NCI-H1092 treated with DMSO at 0.1 percent for 48 hours (cell line): ENCODE measurements at regions not wholly inside any gene's neighbourhood (a gene's known extent, or its start where the extent isn't known, plus 50 kb on each side); places are given as distances from the start of the nearest gene placed in this dataset.
"Not testable (repeated sequence)": the region's sequence is repeated elsewhere in the genome, so short reads cannot be mapped to it uniquely, and the experiment has no call there.

Source experiments
- DNase-seq: peaks from one replicate; lab custom pipeline; 2025; lab: John Stamatoyannopoulos, UW

DNA sequence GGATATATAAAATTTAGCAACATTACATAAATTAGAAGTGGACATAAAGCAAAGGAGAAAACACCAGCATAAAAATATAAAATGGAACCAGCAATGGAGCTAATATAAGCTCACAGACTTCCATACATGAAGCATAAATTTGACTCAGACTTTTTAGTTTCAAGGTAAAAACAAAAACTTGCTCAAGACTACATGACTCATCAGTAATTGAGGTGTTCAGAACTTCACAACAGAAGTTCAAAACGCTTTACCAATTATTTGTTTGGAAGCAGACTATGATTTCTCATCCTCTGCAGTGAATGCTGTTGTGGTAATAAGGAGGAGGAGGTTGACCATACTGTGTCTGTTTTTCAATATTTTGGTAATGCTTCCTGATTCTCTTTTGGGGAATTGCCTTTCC lies 192.0 kb upstream of the MEIS1 start:
- not testable (repeated sequence) for DNase-seq

DNA sequence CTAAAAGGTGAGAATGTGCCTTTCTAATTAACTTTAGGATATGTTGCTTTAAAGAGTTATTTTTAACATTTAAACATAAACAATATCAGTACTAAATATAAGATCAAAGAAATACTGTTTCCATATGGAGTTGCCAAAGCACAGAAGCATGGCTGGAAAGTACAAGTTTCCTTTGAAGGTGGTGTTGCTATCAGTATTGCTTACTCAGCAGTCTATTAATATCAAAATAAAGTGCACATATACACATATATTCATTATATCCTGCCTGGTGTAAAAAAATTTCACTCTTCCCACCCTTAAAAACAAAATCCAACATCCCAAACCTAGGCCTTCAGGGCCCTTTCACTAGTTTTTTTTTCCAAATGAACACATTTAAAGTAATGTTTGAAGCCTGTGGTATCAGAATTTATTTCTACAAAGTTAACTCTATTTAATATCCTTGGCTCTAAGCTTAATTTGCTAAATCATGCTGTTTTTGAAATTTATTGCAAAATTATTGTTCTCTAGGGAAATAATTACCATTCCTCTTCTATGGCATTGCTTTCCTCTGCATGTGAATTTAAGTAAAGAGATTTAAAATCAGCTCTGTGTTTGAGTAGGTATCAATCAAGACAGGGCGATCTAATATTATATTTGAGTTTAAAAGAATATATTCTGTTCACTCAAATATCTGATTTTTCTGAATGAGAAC lies 192.7 kb upstream of the MEIS1 start:
- DNase-seq = no peak

DNA sequence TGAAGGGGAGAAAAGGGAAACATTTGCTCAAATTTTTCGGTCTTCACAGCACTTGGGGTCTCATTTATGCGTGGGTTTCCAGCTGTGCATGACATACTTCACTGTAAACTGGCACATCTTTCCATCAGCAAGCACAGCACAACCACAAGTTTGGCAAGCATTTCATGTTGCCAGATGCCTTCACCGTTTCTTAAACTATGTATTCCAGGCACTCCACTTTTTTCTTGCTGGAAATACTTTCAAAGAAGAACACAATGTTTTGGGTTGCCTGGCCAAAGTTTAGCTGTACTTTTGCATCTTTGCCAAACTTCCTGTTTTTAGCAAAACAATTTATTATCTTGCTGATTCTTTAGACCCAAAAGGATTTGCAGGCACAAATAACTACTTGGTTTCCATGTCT lies 194.6 kb upstream of the MEIS1 start:
- DNase-seq = no peak

DNA sequence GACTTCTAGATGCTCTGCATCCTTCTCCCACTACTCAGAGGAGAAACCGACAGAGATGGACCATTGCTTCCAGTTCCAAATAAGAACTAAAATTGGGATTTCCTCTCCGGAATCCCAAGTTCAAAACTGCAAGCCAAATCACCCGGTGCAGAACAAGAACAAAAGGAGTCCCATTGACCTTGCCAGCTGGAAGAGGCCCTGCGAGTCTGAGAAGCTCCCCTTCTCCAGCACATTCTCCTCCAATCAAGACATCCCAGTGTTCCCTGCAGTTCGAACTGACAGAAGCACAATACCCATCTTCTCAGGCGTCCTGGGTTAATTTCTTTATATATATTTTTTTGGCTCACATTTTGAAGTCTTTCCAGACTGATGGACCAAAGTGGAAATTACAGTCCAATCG lies 195.3 kb upstream of the MEIS1 start:
- DNase-seq = no peak

DNA sequence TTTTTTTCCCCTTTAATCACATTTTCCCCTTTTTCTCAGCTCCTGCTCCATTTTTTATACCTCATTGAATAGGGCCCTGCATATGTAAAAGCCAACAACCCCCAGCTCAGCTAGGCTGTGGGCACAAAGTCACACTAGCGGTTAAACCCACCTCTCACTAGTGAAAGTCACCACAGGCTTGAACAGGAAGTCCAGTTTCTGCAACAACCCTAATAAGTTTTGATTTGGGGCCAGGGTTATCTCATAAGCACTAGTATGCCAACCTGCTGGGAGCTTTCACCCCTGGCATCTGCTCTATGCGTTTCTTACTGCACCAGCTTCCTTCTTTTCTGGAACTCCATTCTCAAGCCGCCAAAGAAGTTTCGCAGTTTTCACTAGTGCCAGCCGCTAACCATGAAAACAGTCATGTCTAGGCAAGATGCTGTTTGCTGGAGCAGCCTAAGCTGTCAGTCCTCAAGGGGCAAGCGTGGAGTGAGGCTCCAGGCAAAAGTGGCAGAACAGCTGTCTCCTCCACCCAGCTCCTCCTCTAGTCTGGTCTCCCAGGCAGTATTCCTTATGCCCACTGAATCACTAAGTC lies 197.0 kb upstream of the MEIS1 start:
- DNase-seq = no peak

DNA sequence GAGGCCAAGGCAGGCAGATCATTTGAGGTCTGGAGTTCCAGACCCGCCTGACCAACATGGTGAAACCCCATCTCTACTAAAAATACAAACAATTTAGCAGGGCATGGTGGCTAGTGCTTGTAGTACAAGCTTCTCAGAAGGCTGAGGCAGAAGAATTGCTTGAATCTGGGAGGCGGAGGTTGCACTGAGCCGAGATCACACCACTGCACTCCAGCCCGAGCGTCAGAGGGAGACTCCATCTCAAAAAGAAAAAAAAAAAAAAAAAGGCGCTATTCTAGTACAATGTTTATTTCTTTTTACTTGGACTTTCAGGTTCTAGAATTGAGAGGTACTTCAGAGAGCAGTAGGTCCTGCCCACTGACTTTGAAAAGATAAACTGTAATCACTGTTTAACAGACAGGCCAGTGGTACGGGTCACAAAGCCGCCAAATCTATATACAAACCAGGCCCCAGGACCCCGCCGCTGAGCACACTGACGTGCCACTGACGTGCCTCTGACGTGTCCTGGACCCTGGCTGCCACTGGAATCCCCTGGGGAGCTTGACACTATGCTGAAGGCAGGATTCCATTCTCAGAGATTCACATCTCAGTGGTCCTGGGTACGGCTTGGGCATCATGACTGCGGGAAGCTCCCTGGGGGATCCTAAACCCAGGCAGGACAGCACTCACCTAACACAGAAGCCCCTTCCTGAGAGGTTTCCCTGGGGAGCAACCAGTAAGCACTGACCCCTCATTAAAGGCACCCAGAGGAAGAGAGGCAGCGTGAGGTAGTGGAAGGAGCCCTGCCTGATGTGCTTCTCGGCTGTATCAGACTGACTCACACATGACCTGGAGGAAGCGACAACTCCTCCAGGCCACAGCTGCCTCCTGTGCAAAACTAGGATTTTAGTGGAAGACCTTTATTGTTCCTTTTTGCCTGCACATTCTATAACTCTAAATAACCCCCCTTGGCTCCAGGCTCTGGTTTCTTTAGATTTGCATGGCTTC lies 197.8 kb upstream of the MEIS1 start:
- no peak for DNase-seq

DNA sequence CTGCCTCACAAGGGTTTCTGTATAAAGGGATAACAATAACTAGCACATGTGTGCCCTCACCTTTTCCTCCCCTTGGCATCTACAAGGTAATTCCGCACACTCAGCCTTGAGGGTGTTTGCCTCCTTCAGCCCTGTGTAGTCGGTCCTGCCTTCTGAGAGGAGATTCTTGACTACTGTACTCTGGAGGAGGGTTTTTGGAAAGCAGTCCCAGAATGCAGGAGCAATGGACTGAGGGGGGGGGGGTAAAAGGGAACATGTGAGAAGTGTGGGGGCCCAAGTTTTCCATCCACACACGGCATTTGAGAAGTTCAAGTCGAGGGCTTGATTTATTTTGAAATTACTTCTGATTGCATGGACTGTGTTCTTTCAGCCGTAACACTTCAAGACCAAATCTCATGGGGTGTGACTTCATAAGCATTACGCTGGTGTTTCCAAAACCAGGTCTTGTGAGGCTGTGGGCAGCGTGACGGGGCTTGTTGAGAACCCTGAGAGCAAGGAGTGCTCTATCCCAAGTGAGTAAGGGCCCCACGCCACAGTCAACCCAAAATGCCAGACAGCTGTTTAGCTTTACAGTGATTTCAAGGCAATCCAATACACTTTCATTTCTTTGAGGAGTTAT lies 198.7 kb upstream of the MEIS1 start:
- no peak for DNase-seq

DNA sequence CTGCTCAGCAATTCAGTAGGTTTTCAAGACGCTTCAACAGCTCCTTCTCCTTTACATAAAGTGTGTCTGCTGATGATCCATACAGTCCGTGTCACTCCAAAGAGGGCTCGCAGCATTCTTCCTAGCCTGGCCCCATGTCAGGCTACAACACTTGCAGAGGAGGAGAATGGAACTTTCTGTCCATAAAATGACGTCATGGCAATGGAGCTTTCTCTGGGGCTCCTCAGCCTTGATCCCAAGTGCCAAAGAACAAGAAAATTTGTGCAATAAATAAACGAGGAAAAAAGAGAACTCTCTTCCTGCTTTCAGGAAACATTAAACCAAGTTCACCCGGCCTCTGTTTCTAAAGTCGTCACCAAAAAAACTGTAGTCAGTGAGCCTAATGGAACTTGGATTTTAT lies 199.5 kb upstream of the MEIS1 start:
- no peak for DNase-seq

DNA sequence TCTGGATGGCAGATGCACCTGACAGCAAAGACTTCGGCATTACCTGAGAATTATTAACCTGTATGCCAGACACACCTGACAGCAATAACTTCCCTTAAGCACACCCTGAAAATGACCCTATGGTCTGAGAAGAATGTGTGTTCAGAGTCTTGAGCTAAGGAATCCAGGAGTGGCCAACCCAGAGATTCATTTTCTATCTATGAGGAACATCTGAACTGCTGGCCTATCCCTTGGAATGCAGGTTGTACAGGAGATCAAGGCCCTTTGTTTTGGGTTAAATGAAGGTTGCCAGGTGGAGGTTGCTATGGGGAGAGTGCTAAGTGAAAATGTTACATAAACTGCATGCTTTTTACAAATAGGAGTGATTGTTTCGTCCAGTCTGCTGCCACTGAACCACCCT lies 200.9 kb upstream of the MEIS1 start:
- DNase-seq = no peak

DNA sequence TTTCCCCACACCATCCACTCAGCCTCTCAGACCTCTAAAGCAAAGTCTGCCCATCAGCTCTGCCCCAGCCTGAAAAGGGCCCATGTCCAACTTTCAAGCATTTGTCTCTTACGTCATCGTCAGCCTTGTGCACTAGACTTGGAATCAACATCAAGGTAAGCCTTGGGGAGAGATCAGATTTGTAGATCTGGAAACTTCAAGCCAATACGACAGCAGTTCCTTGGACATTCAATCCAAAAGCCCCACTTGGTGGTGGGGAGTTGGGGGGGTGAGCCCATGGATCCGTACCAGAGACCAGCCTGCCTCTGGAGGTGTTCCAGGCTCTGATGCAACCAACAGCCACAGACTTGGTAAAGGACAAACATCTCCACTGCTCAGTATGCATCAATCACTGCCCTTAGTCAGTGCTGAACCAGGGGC lies 206.8 kb upstream of the MEIS1 start:
- DNase-seq = no peak

DNA sequence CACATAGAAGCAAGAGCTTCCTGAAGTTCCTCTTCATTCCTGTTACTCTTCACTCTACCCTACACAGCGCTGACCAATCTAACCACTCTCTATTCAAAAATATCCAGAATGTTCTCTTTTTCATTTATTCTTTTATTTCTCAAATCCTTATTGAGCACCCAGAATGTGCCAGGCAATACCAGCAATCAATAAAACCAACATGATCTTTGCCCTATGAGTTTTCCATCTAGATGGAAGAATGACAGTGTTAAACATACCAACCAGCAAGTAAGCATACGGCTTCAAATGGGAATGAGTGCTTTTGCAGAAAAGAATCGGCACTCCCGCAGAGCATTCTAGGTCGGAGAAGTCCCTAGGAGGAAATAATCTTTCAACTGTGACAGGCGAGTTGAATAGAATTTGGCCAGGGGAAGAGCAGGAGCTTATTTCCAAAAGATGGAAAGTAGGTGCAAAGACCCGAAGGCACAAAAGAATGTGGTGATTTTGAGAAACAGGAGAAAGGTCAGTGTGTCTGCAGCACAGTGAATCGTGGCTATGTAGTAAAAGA lies 217.8 kb upstream of the MEIS1 start:
- DNase-seq = no peak

DNA sequence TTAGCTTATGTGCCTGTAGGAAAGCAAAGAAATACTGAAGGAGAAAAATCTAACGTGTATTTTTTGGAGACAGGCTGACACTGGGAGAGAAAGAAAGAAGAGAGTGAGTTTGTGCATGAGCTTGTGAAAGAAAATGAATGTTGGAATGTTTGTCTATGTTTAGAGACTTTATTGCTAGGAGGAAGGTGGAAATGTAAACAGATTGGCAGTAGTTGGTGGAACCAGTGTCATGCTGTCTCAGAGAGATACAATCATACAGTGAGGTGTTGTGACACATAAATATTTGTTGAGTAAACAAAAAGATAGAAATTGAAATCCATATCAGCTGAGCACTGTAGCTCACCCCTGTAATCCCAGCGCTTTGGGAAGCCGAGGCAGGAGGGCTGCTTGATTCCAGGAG lies 222.2 kb upstream of the MEIS1 start:
- DNase-seq = no peak

DNA sequence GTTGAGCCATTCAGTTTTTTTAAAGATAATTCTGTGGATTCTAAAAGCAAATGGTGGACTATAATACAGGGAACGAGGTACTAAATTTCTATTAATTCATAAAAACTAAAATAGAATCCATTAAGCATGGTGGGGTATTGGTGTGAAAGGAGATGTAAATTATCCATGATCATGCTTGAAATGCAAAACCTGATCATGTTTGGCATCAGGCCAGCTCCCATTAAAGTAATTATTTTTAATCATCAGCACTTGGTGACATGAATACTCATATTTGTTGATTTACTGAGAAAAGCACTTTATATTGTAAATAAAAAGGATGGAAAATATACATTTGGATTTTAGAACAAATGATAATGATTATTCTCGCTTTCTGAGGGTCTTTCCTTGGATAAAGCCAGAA lies 232.3 kb upstream of the MEIS1 start:
- DNase-seq = no peak

DNA sequence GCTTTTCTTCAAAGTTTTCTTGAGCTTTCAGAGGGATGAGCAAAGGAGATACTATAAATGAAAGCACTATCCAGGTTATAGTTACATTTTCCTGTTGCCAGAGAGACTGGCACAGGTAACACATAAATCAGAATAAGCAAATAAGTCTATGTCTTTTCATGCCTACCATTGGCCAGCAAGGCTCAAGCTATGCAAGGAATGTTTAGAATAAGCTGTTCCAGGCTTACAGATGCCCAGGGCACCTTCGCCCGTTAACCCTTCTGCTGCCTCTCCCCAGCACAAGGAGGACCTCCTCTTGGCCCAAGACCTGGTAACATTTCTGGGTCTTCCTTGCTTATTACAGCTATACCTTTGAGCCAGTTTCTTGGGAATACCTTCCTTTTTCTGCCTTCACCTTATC lies 233.7 kb upstream of the MEIS1 start:
- no peak for DNase-seq

DNA sequence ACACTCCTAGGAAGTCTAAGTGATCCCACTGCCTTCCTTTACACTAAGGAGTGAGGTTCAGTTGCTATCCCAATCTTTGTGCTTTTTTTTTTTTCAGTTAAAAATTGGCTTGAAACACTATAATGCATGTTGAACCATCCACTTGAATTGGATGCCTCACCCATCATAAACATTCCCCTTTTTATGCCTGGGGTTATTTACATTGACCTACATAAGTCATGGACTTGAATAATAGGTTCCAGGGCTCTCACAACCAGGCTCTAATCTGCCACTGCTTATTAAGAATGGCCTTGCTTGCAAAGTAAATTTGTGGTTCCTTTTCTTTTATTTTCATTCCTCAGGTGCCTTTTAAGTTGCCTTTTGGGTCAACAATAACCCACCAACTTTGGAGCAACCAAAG lies 236.1 kb upstream of the MEIS1 start:
- no peak for DNase-seq

DNA sequence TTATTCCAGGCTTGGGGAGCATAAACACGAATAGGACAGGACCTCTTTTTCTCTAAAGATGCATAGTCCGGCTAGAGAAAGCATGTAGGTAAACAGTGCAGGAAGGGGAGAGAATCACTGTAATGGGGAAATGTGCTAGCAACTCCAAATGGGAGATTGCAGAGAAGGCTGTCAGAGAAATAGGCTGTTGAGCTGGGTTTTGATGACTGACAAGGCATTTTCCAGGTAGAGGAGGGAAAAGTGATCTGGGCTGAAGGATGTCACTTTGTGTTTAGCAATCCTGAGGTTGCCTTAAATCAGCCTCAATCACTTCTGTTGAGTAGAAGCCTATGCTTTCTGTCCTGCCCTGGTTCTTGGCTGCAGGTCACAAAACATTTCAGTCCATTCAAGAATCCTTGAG lies 242.0 kb upstream of the MEIS1 start:
- DNase-seq = no peak

DNA sequence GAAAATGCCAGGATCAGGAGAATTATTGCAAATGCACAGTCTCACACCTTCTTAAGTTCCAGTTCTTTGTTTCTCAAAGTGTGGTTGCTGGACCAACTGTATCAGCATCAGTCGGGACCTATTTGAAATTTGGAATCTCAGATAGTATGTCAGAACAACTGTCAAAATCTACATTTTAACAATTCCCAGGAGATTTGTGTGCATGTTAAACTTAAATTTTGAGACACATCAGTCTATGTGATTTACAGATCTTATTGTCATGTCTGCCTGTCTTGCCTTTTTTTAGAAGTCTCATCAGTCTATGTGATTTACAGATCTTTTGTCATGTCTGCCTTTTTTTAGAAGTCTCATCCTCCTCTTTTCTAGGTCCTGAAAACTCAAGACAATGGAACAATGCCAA lies 243.6 kb upstream of the MEIS1 start:
- no peak for DNase-seq

DNA sequence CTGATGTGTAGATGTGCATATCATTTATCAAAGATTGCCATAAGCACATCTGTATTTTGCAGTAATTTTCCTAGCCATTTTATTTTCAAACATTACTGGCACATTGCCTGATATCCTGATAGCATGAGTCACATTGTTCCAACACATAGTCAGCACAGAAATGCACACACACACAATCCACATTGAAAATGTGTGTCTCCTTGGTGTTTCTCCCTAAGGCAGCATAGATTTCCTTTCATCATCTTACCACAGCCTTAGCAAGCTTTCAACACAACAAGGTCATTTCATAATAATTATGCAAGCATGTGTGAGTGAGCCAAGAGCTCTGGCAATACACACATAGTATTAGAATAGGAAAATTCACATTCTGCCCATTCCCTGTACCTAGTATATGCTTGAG lies 245.4 kb upstream of the MEIS1 start:
- no peak for DNase-seq

DNA sequence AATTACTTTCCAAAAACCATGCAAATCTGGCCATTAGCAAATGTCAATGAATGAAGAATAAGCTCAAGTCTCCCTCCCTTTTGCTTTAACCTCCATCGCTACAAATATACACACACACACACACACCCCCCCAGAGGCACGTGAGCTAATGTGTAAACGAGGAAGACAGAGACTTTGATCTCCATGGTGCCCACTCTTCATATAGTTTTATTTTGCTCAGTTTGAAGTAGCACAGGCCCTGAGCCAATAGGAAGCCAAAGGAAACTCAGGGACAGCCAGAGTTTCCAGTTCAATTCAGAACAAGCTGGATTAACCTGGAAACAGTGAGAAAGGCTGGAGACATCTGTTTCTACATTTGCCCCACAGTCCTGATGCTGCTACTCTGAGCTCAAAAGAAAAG lies 248.4 kb upstream of the MEIS1 start:
- DNase-seq = no peak

DNA sequence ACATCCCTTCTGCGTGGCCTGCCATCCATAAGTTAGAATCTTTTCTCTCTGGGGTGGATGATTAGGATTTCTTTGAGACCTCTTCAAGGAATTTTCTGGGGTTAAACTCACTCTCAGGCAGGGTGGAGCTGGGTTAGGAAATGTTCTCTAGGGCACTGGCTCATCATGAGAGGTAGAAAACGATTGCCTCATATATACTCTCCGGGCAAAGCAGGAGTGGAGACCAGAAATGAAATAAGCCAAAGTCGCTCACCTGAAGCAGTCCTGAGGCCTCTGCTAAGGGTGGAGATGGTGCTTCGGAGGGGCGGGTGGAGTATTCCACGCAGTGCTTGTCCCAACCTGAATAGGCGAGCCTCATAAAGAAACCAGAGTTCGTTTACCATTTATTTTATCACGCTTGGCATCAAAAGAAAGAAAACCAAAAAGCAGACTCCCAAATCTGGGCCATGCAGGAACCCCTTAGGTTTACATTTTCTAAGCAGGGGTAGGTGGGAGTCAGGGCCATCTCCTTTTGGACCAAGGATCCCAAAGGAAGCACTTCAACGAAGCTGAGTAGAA lies 249.3 kb upstream of the MEIS1 start:
- DNase-seq = no peak

DNA sequence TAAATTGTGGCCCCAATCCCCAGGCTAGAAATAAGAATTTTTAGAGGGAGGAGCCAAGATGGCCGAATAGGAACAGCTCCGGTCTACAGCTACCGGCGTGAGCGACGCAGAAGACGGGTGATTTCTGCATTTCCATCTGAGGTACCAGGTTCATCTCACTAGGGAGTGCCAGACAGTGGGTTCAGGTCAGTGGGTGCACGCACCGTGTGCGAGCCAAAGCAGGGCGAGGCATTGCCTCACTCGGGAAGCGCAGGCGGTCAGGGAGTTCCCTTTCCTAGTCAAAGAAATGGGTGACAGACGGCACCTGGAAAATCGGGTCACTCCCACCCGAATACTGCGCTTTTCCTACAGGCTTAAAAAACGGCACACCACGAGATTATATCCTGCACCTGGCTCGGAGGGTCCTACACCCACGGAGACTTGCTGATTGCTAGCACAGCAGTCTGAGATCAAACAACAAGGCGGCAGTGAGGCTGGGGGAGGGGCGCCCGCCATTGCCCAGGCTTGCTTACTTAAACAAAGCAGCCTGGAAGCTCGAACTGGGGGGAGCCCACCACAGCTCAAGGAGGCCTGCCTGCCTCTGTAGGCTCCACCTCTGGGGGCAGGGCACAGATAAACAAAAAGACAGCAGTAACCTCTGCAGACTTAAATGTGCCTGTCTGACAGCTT lies 257.7 kb upstream of the MEIS1 start:
- DNase-seq = not testable (repeated sequence)
